Prostate gland (tissue), 2 donors: ENCODE measurements at regions not wholly inside any gene's neighbourhood (a gene's known extent, or its start where the extent isn't known, plus 50 kb on each side); places are given as distances from the start of the nearest gene placed in this dataset.

Experiments used
- DNase-seq: peaks from one replicate; pipeline ENCODE4 v3.0.0-alpha.2; 2019; ENCODE audit warnings: low spot score
- H3K27ac ChIP-seq, 2 donors: fragments of 200-600 bp; sonication (generic); 2 replicates each; pipeline ENCODE4 v1.5.1; 2017 to 2019
- H3K27me3 ChIP-seq: fragments of 200-600 bp; sonication (generic); replicated peaks from 2 replicates; pipeline ENCODE4 v1.5.1; 2019; ENCODE audit not compliant: insufficient read depth
- H3K36me3 ChIP-seq, 2 donors: fragments of 200-600 bp; sonication (generic); 1 replicate in 1 of 2; 2 replicates in 1 of 2; pipeline versions ENCODE4 v1.5.1 to v1.8.1; 2017 to 2019
- H3K4me1 ChIP-seq: fragments of 200-600 bp; sonication (generic); replicated peaks from 2 replicates; pipeline ENCODE4 v1.5.1; 2019
- H3K4me3 ChIP-seq, 2 donors: fragments of 200-600 bp; sonication (generic); 2 replicates each; pipeline ENCODE4 v1.5.1; 2017 to 2019
- H3K9me3 ChIP-seq: fragments of 200-600 bp; sonication (generic); 2 replicates; pipeline ENCODE4 v1.5.1; 2017
- CTCF ChIP-seq, 4 experiments: fragments of 200-600 bp in 2 of 4; fragments of 450-650 bp in 2 of 4; sonication (generic) in 2 of 4; IDR thresholded peaks; 1 replicate in 3 of 4; 2 replicates in 1 of 4; pipeline ENCODE4 v1.5.1; 2016 to 2019; ENCODE audit warnings: antibody characterized with exemption in 4 of 4, mild to moderate bottlenecking in 2 of 4, moderate library complexity in 2 of 4
- POLR2A ChIP-seq: fragments of 450-650 bp; IDR thresholded peaks from one replicate; pipeline ENCODE4 v1.6.1; 2016; ENCODE audit warnings: antibody characterized with exemption, mild to moderate bottlenecking
- POLR2AphosphoS5 ChIP-seq: sonication (generic); formaldehyde crosslinking; IDR thresholded peaks from one replicate; pipeline ENCODE4 v1.6.1; 2017; ENCODE audit warnings: antibody characterized with exemption
- WGBS: methylation state at CpG from one replicate; pipeline ENCODE4 v1.1.5; 2018; 5-methylcytosine and 5-hydroxymethylcytosine counted together
- intact Hi-C: fragments of 100-400 bp; cut with DNase I; formaldehyde crosslinking; loops from one replicate; pipeline ENCODE4 v1.14.2; 2022

GRCh38 chr13:22028831-22029230 is 358.0 kb downstream of the FGF9 start:
- no peak for TF ChIP-seq POLR2A
- TF ChIP-seq POLR2AphosphoS5 = no peak
- no peak for TF ChIP-seq CTCF (IDR thresholded peaks at IDR 0.05)
- H3K36me3 ChIP-seq = no peaks in the 10 kb centered on the region
- H3K27ac ChIP-seq = no peak overlapping the region
- no peaks in the 10 kb centered on the region for H3K4me1 ChIP-seq
- no peaks in the 10 kb centered on the region for H3K27me3 ChIP-seq
- WGBS = 83% methylated on average over 7 of the region's 7 CpGs
- H3K9me3 ChIP-seq = no peaks in the 10 kb centered on the region
- no peak for DNase-seq
- no peak overlapping the region for H3K4me3 ChIP-seq
- intact Hi-C loops = no loop called here

GRCh38 chr13:22030321-22030720 is 359.4 kb downstream of the FGF9 start:
- H3K4me1 ChIP-seq = no peaks in the 10 kb centered on the region
- 85% methylated on average over 6 of the region's 6 CpGs for WGBS
- no peaks in the 10 kb centered on the region for H3K9me3 ChIP-seq
- no peaks in the 10 kb centered on the region for H3K27me3 ChIP-seq
- intact Hi-C loops = no loop called here
- H3K27ac ChIP-seq = no peak overlapping the region
- TF ChIP-seq POLR2AphosphoS5 = no peak
- TF ChIP-seq POLR2A = no peak
- TF ChIP-seq CTCF (IDR thresholded peaks at IDR 0.05) = no peak
- no peaks in the 10 kb centered on the region for H3K36me3 ChIP-seq
- no peak for DNase-seq
- no peak overlapping the region for H3K4me3 ChIP-seq

- intact Hi-C loops = no loop called here
- Histone ChIP-seq H3K36me3 (no peaks in the 10 kb centered on the region), H3K4me1 (no peaks in the 10 kb centered on the region), H3K9me3 (no peaks in the 10 kb centered on the region), H3K27me3 (no peaks in the 10 kb centered on the region), H3K27ac (no peak overlapping the region), H3K4me3 (no peak overlapping the region)
- WGBS = 36% methylated on average over 5 of the region's 5 CpGs
- DNase-seq = no peak
- no peak for TF ChIP-seq POLR2AphosphoS5
- TF ChIP-seq POLR2A = no peak
- no peak for TF ChIP-seq CTCF (IDR thresholded peaks at IDR 0.05)
Measured at GRCh38 chr13:22031702-22032286, 360.9 kb downstream of the FGF9 start.

- no peak for DNase-seq
- Histone ChIP-seq H3K27me3 (no peaks in the 10 kb centered on the region), H3K27ac (no peak overlapping the region), H3K4me3 (no peak overlapping the region), H3K9me3 (no peaks in the 10 kb centered on the region), H3K4me1 (no peaks in the 10 kb centered on the region), H3K36me3 (no peaks in the 10 kb centered on the region)
- 86% methylated on average over 6 of the region's 6 CpGs for WGBS
- intact Hi-C loops = no loop called here
- TF ChIP-seq POLR2A (no peak), POLR2AphosphoS5 (no peak), CTCF (IDR thresholded peaks at IDR 0.05) (no peak)
Measured at GRCh38 chr13:22032905-22033304, 362.0 kb downstream of the FGF9 start.

- Histone ChIP-seq H3K36me3 (no peaks in the 10 kb centered on the region), H3K27ac (no peak overlapping the region), H3K9me3 (no peaks in the 10 kb centered on the region), H3K27me3 (no peaks in the 10 kb centered on the region), H3K4me3 (no peak overlapping the region), H3K4me1 (no peaks in the 10 kb centered on the region)
- intact Hi-C loops = no loop called here
- no peak for DNase-seq
- TF ChIP-seq POLR2AphosphoS5 (no peak), POLR2A (no peak), CTCF (IDR thresholded peaks at IDR 0.05) (no peak)
Measured at GRCh38 chr13:22039961-22040360, 369.1 kb downstream of the FGF9 start.
